Spleen (tissue), 11 donors: ENCODE measurements at regions not wholly inside any gene's neighbourhood (a gene's known extent, or its start where the extent isn't known, plus 50 kb on each side); places are given as distances from the start of the nearest gene placed in this dataset.

Experiments used
- DNase-seq: peaks from one replicate; pipeline ENCODE4 v3.0.0-alpha.2; 2020
- H3K27ac ChIP-seq, 8 donors: fragments of 200-600 bp; sonication (generic) in 7 of 8; 1 replicate in 4 of 8; 2 replicates in 4 of 8; pipeline versions ENCODE4 v1.5.0 to v1.8.0; 2016 to 2021; ENCODE audit warnings: inconsistent platforms in 4 of 8, mild to moderate bottlenecking in 4 of 8, moderate library complexity in 1 of 8
- H3K27me3 ChIP-seq, 7 donors: fragments of 200-600 bp; sonication (generic) in 6 of 7; replicated peaks in 1 of 7; 1 replicate in 4 of 7; 2 replicates in 3 of 7; pipeline versions ENCODE4 v1.5.0 to v1.8.0; 2016 to 2021; ENCODE audit warnings: inconsistent platforms in 3 of 7, mild to moderate bottlenecking in 1 of 7
- H3K36me3 ChIP-seq, 6 donors: fragments of 200-600 bp; sonication (generic) in 5 of 6; 1 replicate in 4 of 6; 2 replicates in 2 of 6; pipeline versions ENCODE4 v1.5.0 to v1.8.0; 2016 to 2021; ENCODE audit warnings: inconsistent platforms in 2 of 6
- H3K4me1 ChIP-seq, 6 donors: fragments of 200-600 bp; sonication (generic) in 5 of 6; 1 replicate in 3 of 6; 2 replicates in 3 of 6; pipeline versions ENCODE4 v1.5.0 to v1.8.0; 2016 to 2021; ENCODE audit warnings: inconsistent platforms in 3 of 6
- H3K4me3 ChIP-seq, 8 donors: fragments of 200-600 bp; sonication (generic) in 7 of 8; 1 replicate in 4 of 8; 2 replicates in 4 of 8; pipeline versions ENCODE4 v1.5.0 to v1.8.0; 2016 to 2021; ENCODE audit warnings: inconsistent platforms in 4 of 8, mild to moderate bottlenecking in 4 of 8, moderate library complexity in 2 of 8
- H3K9me3 ChIP-seq, 8 donors: fragments of 200-600 bp; sonication (generic) in 7 of 8; 1 replicate in 4 of 8; 2 replicates in 4 of 8; pipeline versions ENCODE4 v1.5.0 to v1.8.0; 2016 to 2021; ENCODE audit warnings: inconsistent platforms in 4 of 8
- CTCF ChIP-seq, 11 experiments: fragments of 200-600 bp in 7 of 11; fragments of 450-650 bp in 4 of 11; sonication (generic) in 4 of 11; IDR thresholded peaks in 8 of 11; conservative IDR thresholded peaks in 3 of 11; 1 replicate in 7 of 11; 2 replicates in 4 of 11; pipeline versions ENCODE4 v1.4.0 to v1.8.0; 2016 to 2021; ENCODE audit warnings: antibody characterized with exemption in 11 of 11, inconsistent platforms in 4 of 11, mild to moderate bottlenecking in 1 of 11
- POLR2A ChIP-seq, 3 donors: fragments of 450-650 bp; IDR thresholded peaks; one replicate each; pipeline ENCODE4 v1.5.1; 2017; ENCODE audit warnings: antibody characterized with exemption in 3 of 3, mild to moderate bottlenecking in 1 of 3
- POLR2AphosphoS5 ChIP-seq, 3 donors: sonication (generic); formaldehyde crosslinking; IDR thresholded peaks; one replicate each; pipeline ENCODE4 v1.5.1; 2017; ENCODE audit warnings: antibody characterized with exemption in 3 of 3
- WGBS, 5 donors: extraction: QIAGEN DNeasy Blood & Tissue Kit in 3 of 5; methylation state at CpG; one replicate each; pipeline versions ENCODE4 v1.1.5 to v1.1.7; 2013 to 2018; 5-methylcytosine and 5-hydroxymethylcytosine counted together
- intact Hi-C: fragments of 100-400 bp; cut with DNase I; formaldehyde crosslinking; loops from one replicate; pipeline ENCODE4 v1.15.0; 2023; ENCODE audit warnings: low total_unique reads
- donor health status: healthy with polysubstance abuse.
- donor health status: DM: no; HTN: no; CAD: no; lungs with moderate emphysema.
- donor health status: DM: no; HTN: no; CAD: no.
- donor health status: Bipolar disorder and iron deficiency.
- donor health status: healthy.
- donor health status: DM: no; HTN: no; CAD: no.
- donor health status: DM: yes; HTN: yes; CAD: no.

- DNase-seq: no peak
- 83 to 92% (median 90%) methylated on average over 5 of the region's 5 CpGs for WGBS, 5 donors
These were observed 197.0 kb upstream of the NR4A3 start for GRCh38 chr9:99624499-99625233.

GRCh38 chr9:99626426-99626825 lies 195.3 kb upstream of the NR4A3 start:
- H3K27ac ChIP-seq: no peak overlapping the region
- no peaks in the 10 kb centered on the region for H3K9me3 ChIP-seq
- H3K27me3 ChIP-seq: no peaks in the 10 kb centered on the region
- intact Hi-C loops: no loop called here
- no peak for TF ChIP-seq POLR2A (IDR thresholded peaks at IDR 0.05)
- no peak for TF ChIP-seq POLR2AphosphoS5 (IDR thresholded peaks at IDR 0.05)
- TF ChIP-seq CTCF (IDR thresholded peaks at IDR 0.05 in 8 of 11, conservative IDR thresholded peaks at IDR 0.05 in 3 of 11): no peak
- peaks cover 0 to 6% (median 2%) of the 10 kb centered on the region in 6 donors for H3K4me1 ChIP-seq
- H3K4me3 ChIP-seq: no peak overlapping the region
- H3K36me3 ChIP-seq: no peaks in the 10 kb centered on the region
- DNase-seq: no peak

More at GRCh38 chr9:99624499-99625233, 197.0 kb upstream of the NR4A3 start:
- H3K36me3 ChIP-seq: no peaks in the 10 kb centered on the region
- no peak overlapping the region for H3K27ac ChIP-seq
- no peaks in the 10 kb centered on the region for H3K9me3 ChIP-seq
- H3K27me3 ChIP-seq: no peaks in the 10 kb centered on the region
- TF ChIP-seq CTCF (IDR thresholded peaks at IDR 0.05 in 8 of 11, conservative IDR thresholded peaks at IDR 0.05 in 3 of 11) (no peak), POLR2A (IDR thresholded peaks at IDR 0.05) (no peak), POLR2AphosphoS5 (IDR thresholded peaks at IDR 0.05) (no peak)
- intact Hi-C loops: no loop called here
- H3K4me1 ChIP-seq: peaks cover 0 to 6% (median 2%) of the 10 kb centered on the region in 6 donors
- no peak overlapping the region for H3K4me3 ChIP-seq

- peaks cover 0 to 15% (median 2%) of the 10 kb centered on the region in 6 donors for H3K4me1 ChIP-seq
- no peak overlapping the region for H3K4me3 ChIP-seq
- H3K27me3 ChIP-seq: no peaks in the 10 kb centered on the region
- no peaks in the 10 kb centered on the region for H3K9me3 ChIP-seq
- intact Hi-C loops: no loop called here
- H3K36me3 ChIP-seq: no peaks in the 10 kb centered on the region
- DNase-seq: no peak
- TF ChIP-seq CTCF (IDR thresholded peaks at IDR 0.05 in 8 of 11, conservative IDR thresholded peaks at IDR 0.05 in 3 of 11) (no peak), POLR2AphosphoS5 (IDR thresholded peaks at IDR 0.05) (no peak), POLR2A (IDR thresholded peaks at IDR 0.05) (no peak)
- H3K27ac ChIP-seq: no peak overlapping the region
These were observed 193.4 kb upstream of the NR4A3 start for GRCh38 chr9:99628285-99628684.

- 90 to 96% (median 93%) methylated on average over 3 of the region's 3 CpGs for WGBS, 5 donors
- no peaks in the 10 kb centered on the region for H3K36me3 ChIP-seq
- intact Hi-C loops: no loop called here
These were observed 192.7 kb upstream of the NR4A3 start for GRCh38 chr9:99628849-99629620.

More at GRCh38 chr9:99628849-99629620, 192.7 kb upstream of the NR4A3 start:
- Histone ChIP-seq H3K4me3 (no peak overlapping the region), H3K27ac (no peak overlapping the region), H3K4me1 (peaks cover 0 to 23% (median 4%) of the 10 kb centered on the region in 6 donors), H3K27me3 (no peaks in the 10 kb centered on the region), H3K9me3 (no peaks in the 10 kb centered on the region)
- no peak for TF ChIP-seq POLR2AphosphoS5 (IDR thresholded peaks at IDR 0.05)
- no peak for TF ChIP-seq POLR2A (IDR thresholded peaks at IDR 0.05)
- TF ChIP-seq CTCF (IDR thresholded peaks at IDR 0.05 in 8 of 11, conservative IDR thresholded peaks at IDR 0.05 in 3 of 11): no peak
- no peak for DNase-seq
